ENCODE measurements at regions not wholly inside any gene's neighbourhood (a gene's known extent, or its start where the extent isn't known, plus 50 kb on each side); places are given as distances from the start of the nearest gene placed in this dataset.

GRCh38 chr13:76389321-76389720, 496.9 kb downstream of the KCTD12 start:
- Histone ChIP-seq H3K9ac (ENCODE audit: insufficient read depth, low read length) (no peak overlapping the region), H3K27me3 (ENCODE audit: control insufficient read depth, insufficient read depth, low read length) (no peaks in the 10 kb centered on the region), H2AFZ (ENCODE audit: low read length) (no peak overlapping the region), H3K4me2 (ENCODE audit: extremely low read depth, insufficient read depth, low read length) (no peak overlapping the region), H4K20me1 (ENCODE audit: control insufficient read depth, extremely low read depth, insufficient read depth, low read length) (no peaks in the 10 kb centered on the region), H3K4me3 (replicated peaks in 1 of 4; ENCODE audit: control extremely low read depth in 1 of 4, insufficient read depth in 1 of 4, low read depth in 3 of 4, low read length in 4 of 4) (no peak overlapping the region), H3K4me1 (ENCODE audit: control insufficient read depth, extremely low read depth, insufficient read depth, low read length) (peaks cover 6% of the 10 kb centered on the region), H3K36me3 (ENCODE audit: control insufficient read depth, insufficient read depth, low read length) (no peaks in the 10 kb centered on the region), H3K79me2 (ENCODE audit: control insufficient read depth, insufficient read depth, low read length) (no peaks in the 10 kb centered on the region), H3K9me3 (ENCODE audit: control insufficient read depth, insufficient read depth, low read depth, low read length) (no peaks in the 10 kb centered on the region), H3K27ac (ENCODE audit: insufficient read depth, low read length) (no peak overlapping the region)
- DNase-seq (ENCODE audit: low read depth in 2 of 2) = no peak
- TF ChIP-seq CTCF (conservative IDR thresholded peaks at IDR 0.05 in 1 of 2, IDR thresholded peaks at IDR 0.05 in 1 of 2; ENCODE audit: low read depth in 1 of 2, low read length in 2 of 2) = no peak
- no peak for TF ChIP-seq EZH2 (IDR thresholded peaks at IDR 0.05; ENCODE audit: low read length, missing control alignments)

- no peaks in the 10 kb centered on the region for H3K27me3 ChIP-seq (ENCODE audit: control insufficient read depth, insufficient read depth, low read length)
- DNase-seq (ENCODE audit: low read depth in 2 of 2) = no peak
Observed at GRCh38 chr13:76387566-76387965, 498.6 kb downstream of the KCTD12 start.

GRCh38 chr13:76386321-76386720, 499.9 kb downstream of the KCTD12 start:
- peaks cover 7% of the 10 kb centered on the region for H3K4me1 ChIP-seq (ENCODE audit: control insufficient read depth, extremely low read depth, insufficient read depth, low read length)
- H3K79me2 ChIP-seq (ENCODE audit: control insufficient read depth, insufficient read depth, low read length) = no peaks in the 10 kb centered on the region
- no peak overlapping the region for H3K4me2 ChIP-seq (ENCODE audit: extremely low read depth, insufficient read depth, low read length)
- H3K27me3 ChIP-seq (ENCODE audit: control insufficient read depth, insufficient read depth, low read length) = no peaks in the 10 kb centered on the region
- no peak overlapping the region for H2AFZ ChIP-seq (ENCODE audit: low read length)
- no peak overlapping the region for H3K9ac ChIP-seq (ENCODE audit: insufficient read depth, low read length)
- H3K4me3 ChIP-seq (replicated peaks in 1 of 4; ENCODE audit: control extremely low read depth in 1 of 4, insufficient read depth in 1 of 4, low read depth in 3 of 4, low read length in 4 of 4) = no peak overlapping the region
- no peak for TF ChIP-seq CTCF (conservative IDR thresholded peaks at IDR 0.05 in 1 of 2, IDR thresholded peaks at IDR 0.05 in 1 of 2; ENCODE audit: low read depth in 1 of 2, low read length in 2 of 2)
- no peak for TF ChIP-seq EZH2 (IDR thresholded peaks at IDR 0.05; ENCODE audit: low read length, missing control alignments)
- no peaks in the 10 kb centered on the region for H3K9me3 ChIP-seq (ENCODE audit: control insufficient read depth, insufficient read depth, low read depth, low read length)
- DNase-seq (ENCODE audit: low read depth in 2 of 2) = no peak
- H4K20me1 ChIP-seq (ENCODE audit: control insufficient read depth, extremely low read depth, insufficient read depth, low read length) = no peaks in the 10 kb centered on the region
- no peak overlapping the region for H3K27ac ChIP-seq (ENCODE audit: insufficient read depth, low read length)
- H3K36me3 ChIP-seq (ENCODE audit: control insufficient read depth, insufficient read depth, low read length) = no peaks in the 10 kb centered on the region

More at GRCh38 chr13:76387566-76387965, 498.6 kb downstream of the KCTD12 start:
- H3K9me3 ChIP-seq (ENCODE audit: control insufficient read depth, insufficient read depth, low read depth, low read length) = no peaks in the 10 kb centered on the region
- no peak for TF ChIP-seq EZH2 (IDR thresholded peaks at IDR 0.05; ENCODE audit: low read length, missing control alignments)
- H3K36me3 ChIP-seq (ENCODE audit: control insufficient read depth, insufficient read depth, low read length) = no peaks in the 10 kb centered on the region
- peaks cover 7% of the 10 kb centered on the region for H3K4me1 ChIP-seq (ENCODE audit: control insufficient read depth, extremely low read depth, insufficient read depth, low read length)
- no peaks in the 10 kb centered on the region for H4K20me1 ChIP-seq (ENCODE audit: control insufficient read depth, extremely low read depth, insufficient read depth, low read length)
- H3K4me2 ChIP-seq (ENCODE audit: extremely low read depth, insufficient read depth, low read length) = no peak overlapping the region
- H3K79me2 ChIP-seq (ENCODE audit: control insufficient read depth, insufficient read depth, low read length) = no peaks in the 10 kb centered on the region
- no peak overlapping the region for H3K9ac ChIP-seq (ENCODE audit: insufficient read depth, low read length)
- H2AFZ ChIP-seq (ENCODE audit: low read length) = no peak overlapping the region
- H3K27ac ChIP-seq (ENCODE audit: insufficient read depth, low read length) = no peak overlapping the region
- no peak overlapping the region for H3K4me3 ChIP-seq (replicated peaks in 1 of 4; ENCODE audit: control extremely low read depth in 1 of 4, insufficient read depth in 1 of 4, low read depth in 3 of 4, low read length in 4 of 4)

Measured in fibroblast of lung (primary cell).